ENCODE measurements at regions not wholly inside any gene's neighbourhood (a gene's known extent, or its start where the extent isn't known, plus 50 kb on each side); places are given as distances from the start of the nearest gene placed in this dataset.

DNA sequence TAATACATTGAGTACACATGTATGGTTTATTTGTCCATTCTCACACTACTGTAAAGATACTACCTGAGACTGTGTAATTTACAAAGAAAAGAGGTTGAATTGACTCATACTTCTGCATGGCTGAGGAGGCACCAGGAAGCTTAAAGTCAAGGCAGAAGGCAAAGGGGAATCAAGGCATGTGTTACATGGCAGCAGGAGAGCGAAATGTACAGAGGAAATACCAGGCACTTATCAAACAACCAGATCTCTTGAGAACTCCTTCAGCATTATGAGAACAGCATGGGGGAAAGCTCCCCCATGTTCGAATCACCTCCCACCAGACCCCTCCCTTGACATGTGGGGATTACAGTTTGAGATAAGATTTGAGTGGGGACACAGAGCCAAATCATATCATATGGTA, 666.3 kb downstream of the ZBBX start:
- TF ChIP-seq, protein P1, sequence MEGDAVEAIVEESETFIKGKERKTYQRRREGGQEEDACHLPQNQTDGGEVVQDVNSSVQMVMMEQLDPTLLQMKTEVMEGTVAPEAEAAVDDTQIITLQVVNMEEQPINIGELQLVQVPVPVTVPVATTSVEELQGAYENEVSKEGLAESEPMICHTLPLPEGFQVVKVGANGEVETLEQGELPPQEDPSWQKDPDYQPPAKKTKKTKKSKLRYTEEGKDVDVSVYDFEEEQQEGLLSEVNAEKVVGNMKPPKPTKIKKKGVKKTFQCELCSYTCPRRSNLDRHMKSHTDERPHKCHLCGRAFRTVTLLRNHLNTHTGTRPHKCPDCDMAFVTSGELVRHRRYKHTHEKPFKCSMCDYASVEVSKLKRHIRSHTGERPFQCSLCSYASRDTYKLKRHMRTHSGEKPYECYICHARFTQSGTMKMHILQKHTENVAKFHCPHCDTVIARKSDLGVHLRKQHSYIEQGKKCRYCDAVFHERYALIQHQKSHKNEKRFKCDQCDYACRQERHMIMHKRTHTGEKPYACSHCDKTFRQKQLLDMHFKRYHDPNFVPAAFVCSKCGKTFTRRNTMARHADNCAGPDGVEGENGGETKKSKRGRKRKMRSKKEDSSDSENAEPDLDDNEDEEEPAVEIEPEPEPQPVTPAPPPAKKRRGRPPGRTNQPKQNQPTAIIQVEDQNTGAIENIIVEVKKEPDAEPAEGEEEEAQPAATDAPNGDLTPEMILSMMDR (conservative IDR thresholded peaks at IDR 0.05; ENCODE audit: low read depth, low read length), result no peak
- no peak for TF ChIP-seq EZH2 (IDR thresholded peaks at IDR 0.05; ENCODE audit: borderline replicate concordance, low read depth, low read length, poor library complexity, severe bottlenecking)

All from A673 (cell line).